ENCODE measurements at regions not wholly inside any gene's neighbourhood (a gene's known extent, or its start where the extent isn't known, plus 50 kb on each side); places are given as distances from the start of the nearest gene placed in this dataset.

DNA sequence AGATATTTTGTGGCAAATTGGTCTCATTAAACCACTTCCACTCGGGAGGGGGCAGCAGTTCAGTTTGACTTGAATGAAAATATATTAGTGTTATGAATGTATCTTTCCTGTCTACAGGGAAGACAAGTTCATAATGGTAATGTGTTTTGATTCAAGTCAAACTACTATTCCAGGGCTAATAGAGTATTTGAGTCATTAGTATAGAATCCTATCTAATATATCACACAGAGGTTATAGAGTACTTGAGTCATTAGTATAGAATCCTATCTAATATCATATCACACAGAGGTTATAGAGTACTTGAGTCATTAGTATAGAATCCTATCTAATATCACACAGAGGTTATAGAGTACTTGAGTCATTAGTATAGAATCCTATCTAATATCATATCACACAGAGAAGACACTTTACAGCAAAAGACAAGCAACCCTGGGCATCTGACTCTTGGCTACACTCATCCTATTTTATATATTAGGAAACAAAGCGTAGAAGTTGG lies 199.7 kb upstream of the MAGI2 start:
- TF ChIP-seq, protein P1, sequence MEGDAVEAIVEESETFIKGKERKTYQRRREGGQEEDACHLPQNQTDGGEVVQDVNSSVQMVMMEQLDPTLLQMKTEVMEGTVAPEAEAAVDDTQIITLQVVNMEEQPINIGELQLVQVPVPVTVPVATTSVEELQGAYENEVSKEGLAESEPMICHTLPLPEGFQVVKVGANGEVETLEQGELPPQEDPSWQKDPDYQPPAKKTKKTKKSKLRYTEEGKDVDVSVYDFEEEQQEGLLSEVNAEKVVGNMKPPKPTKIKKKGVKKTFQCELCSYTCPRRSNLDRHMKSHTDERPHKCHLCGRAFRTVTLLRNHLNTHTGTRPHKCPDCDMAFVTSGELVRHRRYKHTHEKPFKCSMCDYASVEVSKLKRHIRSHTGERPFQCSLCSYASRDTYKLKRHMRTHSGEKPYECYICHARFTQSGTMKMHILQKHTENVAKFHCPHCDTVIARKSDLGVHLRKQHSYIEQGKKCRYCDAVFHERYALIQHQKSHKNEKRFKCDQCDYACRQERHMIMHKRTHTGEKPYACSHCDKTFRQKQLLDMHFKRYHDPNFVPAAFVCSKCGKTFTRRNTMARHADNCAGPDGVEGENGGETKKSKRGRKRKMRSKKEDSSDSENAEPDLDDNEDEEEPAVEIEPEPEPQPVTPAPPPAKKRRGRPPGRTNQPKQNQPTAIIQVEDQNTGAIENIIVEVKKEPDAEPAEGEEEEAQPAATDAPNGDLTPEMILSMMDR (IDR thresholded peaks at IDR 0.05) = no peak
- no peak for TF ChIP-seq ZFX (IDR thresholded peaks at IDR 0.05; ENCODE audit: borderline replicate concordance)
